22Rv1 (cell line): ENCODE measurements at regions not wholly inside any gene's neighbourhood (a gene's known extent, or its start where the extent isn't known, plus 50 kb on each side); places are given as distances from the start of the nearest gene placed in this dataset.

ENCODE experiments used
- ZFX ChIP-seq: fragments of 450-650 bp; IDR thresholded peaks from 2 replicates; pipeline ENCODE4 v1.6.1; 2017; ENCODE audit warnings: antibody characterized with exemption, borderline replicate concordance
- TF ChIP-seq, protein P1 (sequence below): fragments of 450-650 bp; IDR thresholded peaks from 2 replicates; pipeline ENCODE4 v1.5.1; 2017; ENCODE audit warnings: mild to moderate bottlenecking

DNA sequence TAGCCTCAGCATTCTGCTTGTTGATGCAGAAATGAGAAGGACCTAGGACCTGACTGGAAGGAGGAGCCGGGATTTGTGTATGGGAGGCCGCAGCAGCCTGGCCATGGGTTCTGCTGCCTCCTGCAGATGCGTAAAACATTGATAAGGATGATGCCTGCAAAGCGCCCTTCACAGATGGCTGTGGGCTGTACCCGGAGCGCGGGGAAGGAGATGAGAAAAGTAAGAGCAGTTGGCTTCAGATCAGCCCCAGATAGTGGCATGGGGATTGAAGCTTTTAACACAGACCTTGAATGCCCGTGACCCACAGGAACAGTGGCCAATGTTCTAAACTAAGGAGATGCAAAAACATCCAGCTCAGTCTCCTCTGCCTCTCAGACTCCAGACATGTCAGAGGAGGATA lies 136.4 kb upstream of the KCNG1 start:
- TF ChIP-seq, protein P1, sequence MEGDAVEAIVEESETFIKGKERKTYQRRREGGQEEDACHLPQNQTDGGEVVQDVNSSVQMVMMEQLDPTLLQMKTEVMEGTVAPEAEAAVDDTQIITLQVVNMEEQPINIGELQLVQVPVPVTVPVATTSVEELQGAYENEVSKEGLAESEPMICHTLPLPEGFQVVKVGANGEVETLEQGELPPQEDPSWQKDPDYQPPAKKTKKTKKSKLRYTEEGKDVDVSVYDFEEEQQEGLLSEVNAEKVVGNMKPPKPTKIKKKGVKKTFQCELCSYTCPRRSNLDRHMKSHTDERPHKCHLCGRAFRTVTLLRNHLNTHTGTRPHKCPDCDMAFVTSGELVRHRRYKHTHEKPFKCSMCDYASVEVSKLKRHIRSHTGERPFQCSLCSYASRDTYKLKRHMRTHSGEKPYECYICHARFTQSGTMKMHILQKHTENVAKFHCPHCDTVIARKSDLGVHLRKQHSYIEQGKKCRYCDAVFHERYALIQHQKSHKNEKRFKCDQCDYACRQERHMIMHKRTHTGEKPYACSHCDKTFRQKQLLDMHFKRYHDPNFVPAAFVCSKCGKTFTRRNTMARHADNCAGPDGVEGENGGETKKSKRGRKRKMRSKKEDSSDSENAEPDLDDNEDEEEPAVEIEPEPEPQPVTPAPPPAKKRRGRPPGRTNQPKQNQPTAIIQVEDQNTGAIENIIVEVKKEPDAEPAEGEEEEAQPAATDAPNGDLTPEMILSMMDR, result no peak
- TF ChIP-seq ZFX, result no peak
